ENCODE measurements at regions not wholly inside any gene's neighbourhood (a gene's known extent, or its start where the extent isn't known, plus 50 kb on each side); places are given as distances from the start of the nearest gene placed in this dataset.
"Not testable (repeated sequence)": the region's sequence is repeated elsewhere in the genome, so short reads cannot be mapped to it uniquely, and the experiment has no call there.

DNA sequence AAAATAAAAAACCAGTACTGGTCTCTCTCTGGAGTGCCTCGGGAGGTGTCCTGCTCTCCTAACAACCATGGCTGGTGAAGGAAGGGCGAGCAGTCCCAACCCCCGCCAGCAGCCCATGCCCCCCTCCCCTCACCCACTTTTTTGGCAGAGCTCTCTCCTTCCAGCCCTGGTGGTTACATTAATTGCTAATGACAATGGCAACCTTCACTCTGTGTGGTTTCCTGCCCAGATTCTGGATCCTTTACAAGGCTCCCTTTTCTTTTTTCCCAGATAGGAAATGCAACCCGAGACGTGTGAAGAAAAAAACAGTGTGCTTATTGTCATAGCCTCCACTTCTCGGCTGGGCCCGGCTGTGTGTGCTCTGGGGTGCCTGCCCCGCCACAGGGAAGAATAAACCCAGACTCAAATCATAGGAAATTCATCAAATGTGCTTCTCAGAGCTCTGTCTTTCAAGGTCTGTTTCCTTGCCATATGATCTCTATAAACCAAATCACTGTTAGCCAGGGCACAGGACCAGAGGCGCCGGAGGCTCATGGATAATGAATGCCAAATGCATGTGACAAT is 513.0 kb downstream of the SOX6 start:
- in situ Hi-C loops (cut with MboI; ENCODE audit: low pct_ligation_motif_present in 1 of 4, low pct_unique_long_range_greater_than_20kb in 1 of 4, low sequenced_read_pairs in 3 of 4) = loop anchor here in 2 of 4 donors (25.0 kb wide), 1 partner anchor 769 kb away; no protein-coding TSS in a partner anchor
- Histone ChIP-seq H3K36me3 (no peaks in the 10 kb centered on the region), H3K4me1 (peaks cover 4 to 18% (median 8%) of the 10 kb centered on the region in 4 donors), H3K27me3 (no peaks in the 10 kb centered on the region), H3K27ac (no peak overlapping the region), H3K4me3 (no peak overlapping the region), H3K9me3 (no peaks in the 10 kb centered on the region)
- intact Hi-C loops (cut with DNase I; ENCODE audit: low total_unique reads) = no loop called here
- TF ChIP-seq EP300 (IDR thresholded peaks at IDR 0.05; ENCODE audit: low read depth) (no peak), POLR2AphosphoS5 (IDR thresholded peaks at IDR 0.05) (no peak), POLR2A (IDR thresholded peaks at IDR 0.05) (no peak)
- TF ChIP-seq, protein P1, sequence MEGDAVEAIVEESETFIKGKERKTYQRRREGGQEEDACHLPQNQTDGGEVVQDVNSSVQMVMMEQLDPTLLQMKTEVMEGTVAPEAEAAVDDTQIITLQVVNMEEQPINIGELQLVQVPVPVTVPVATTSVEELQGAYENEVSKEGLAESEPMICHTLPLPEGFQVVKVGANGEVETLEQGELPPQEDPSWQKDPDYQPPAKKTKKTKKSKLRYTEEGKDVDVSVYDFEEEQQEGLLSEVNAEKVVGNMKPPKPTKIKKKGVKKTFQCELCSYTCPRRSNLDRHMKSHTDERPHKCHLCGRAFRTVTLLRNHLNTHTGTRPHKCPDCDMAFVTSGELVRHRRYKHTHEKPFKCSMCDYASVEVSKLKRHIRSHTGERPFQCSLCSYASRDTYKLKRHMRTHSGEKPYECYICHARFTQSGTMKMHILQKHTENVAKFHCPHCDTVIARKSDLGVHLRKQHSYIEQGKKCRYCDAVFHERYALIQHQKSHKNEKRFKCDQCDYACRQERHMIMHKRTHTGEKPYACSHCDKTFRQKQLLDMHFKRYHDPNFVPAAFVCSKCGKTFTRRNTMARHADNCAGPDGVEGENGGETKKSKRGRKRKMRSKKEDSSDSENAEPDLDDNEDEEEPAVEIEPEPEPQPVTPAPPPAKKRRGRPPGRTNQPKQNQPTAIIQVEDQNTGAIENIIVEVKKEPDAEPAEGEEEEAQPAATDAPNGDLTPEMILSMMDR (IDR thresholded peaks at IDR 0.05) = no peak
- DNase-seq = no peak
- WGBS, 2 donors (ENCODE audit: low coverage in 1 of 2) = 60 to 67% methylated on average over 1 to 10 of the region's 10 CpGs

DNA sequence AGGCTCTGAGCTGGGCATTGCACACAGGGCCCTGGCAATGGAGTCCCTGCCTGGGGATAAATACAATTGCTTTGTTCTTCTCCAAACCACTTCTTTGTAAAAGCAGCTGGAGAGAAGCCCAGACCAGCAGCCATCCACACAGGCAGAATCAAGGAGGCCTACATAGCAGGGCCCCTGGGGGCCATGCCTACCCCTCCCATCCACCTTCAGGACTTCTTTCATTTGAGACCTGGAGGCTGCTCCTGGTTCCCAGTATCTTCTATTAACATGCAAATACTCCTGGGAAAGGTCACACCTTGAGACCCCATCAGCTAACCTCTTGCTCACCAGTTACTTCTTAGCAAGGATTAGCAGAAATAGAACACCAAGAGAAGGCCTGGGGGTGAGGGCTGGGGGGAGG is 511.1 kb downstream of the SOX6 start:
- DNase-seq = no peak
- TF ChIP-seq POLR2AphosphoS5 (IDR thresholded peaks at IDR 0.05) (no peak), EP300 (IDR thresholded peaks at IDR 0.05; ENCODE audit: low read depth) (no peak), POLR2A (IDR thresholded peaks at IDR 0.05) (no peak)
- TF ChIP-seq, protein P1 (IDR thresholded peaks at IDR 0.05) = no peak
- no peak overlapping the region for H3K4me3 ChIP-seq
- no peaks in the 10 kb centered on the region for H3K27me3 ChIP-seq
- in situ Hi-C loops (cut with MboI; ENCODE audit: low pct_ligation_motif_present in 1 of 4, low pct_unique_long_range_greater_than_20kb in 1 of 4, low sequenced_read_pairs in 3 of 4) = loop anchor here in 2 of 4 donors (25.0 kb wide), 1 partner anchor 767 kb away; no protein-coding TSS in a partner anchor
- H3K36me3 ChIP-seq = no peaks in the 10 kb centered on the region
- peaks cover 5 to 17% (median 8%) of the 10 kb centered on the region in 4 donors for H3K4me1 ChIP-seq
- intact Hi-C loops (cut with DNase I; ENCODE audit: low total_unique reads) = no loop called here
- H3K27ac ChIP-seq = no peak overlapping the region
- H3K9me3 ChIP-seq = no peaks in the 10 kb centered on the region

DNA sequence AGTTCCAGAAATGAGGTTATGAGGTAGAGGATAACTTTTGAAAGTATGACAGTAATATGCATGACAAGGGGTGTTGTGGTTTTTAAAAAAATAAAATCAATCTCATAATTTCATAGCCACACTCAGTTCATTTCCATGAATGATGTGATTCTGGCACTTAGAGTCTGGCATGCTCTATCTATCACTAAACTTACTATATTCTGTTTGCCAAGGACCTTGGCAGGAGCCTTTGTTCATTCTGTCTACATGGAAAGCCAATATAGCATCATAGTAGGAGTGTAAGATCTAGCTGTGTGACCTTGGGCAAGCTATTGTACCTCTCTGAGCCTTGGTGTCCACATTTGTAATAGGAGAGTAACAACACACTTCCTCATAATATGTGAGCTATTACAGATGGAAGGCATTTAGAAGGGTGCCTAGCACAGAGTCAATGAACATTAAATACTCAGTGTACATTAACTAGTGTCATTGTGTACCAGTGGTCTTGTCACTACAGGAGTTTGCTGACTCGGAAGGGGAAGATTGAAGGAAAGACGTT is 507.6 kb downstream of the SOX6 start:
- 33 to 38% methylated on average over 2 of the region's 2 CpGs for WGBS, 2 donors (ENCODE audit: low coverage in 1 of 2)
- Histone ChIP-seq H3K27ac (peak overlapping the region in 2 of 4 donors; percentile 18 to 28), H3K36me3 (no peaks in the 10 kb centered on the region), H3K4me3 (no peak overlapping the region), H3K9me3 (no peaks in the 10 kb centered on the region), H3K4me1 (peaks cover 0 to 19% (median 2%) of the 10 kb centered on the region in 4 donors), H3K27me3 (no peaks in the 10 kb centered on the region)
- TF ChIP-seq, protein P1 (IDR thresholded peaks at IDR 0.05) = no peak
- TF ChIP-seq EP300 (IDR thresholded peaks at IDR 0.05; ENCODE audit: low read depth) = no peak
- TF ChIP-seq POLR2A (IDR thresholded peaks at IDR 0.05) = no peak
- no peak for TF ChIP-seq POLR2AphosphoS5 (IDR thresholded peaks at IDR 0.05)
- in situ Hi-C loops (cut with MboI; ENCODE audit: low pct_ligation_motif_present in 1 of 4, low pct_unique_long_range_greater_than_20kb in 1 of 4, low sequenced_read_pairs in 3 of 4) = loop anchor here in 2 of 4 donors (25.0 kb wide), 1 partner anchor 764 kb away; no protein-coding TSS in a partner anchor
- DNase-seq = no peak
- intact Hi-C loops (cut with DNase I; ENCODE audit: low total_unique reads) = no loop called here

DNA sequence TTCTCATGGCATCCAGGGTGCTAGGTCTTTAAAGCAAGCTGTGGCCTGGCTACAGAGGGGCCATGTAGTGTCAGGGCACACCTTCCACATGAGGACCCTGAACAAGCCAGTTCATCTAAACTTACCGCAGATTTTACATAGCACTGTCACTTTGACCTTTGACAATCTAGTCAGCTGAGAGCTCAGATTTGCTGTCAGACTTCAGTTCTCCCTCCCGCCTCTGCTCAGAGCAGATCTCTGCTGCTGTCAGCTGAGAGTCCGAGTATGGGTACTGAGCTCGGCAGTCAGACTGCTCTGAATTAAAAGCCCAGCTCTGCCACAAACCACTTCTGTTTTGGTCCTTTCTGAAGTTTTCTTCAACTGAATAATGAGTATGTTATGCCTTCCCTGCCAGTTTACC is 507.1 kb downstream of the SOX6 start:
- Histone ChIP-seq H3K4me1 (peaks cover 0 to 19% (median 2%) of the 10 kb centered on the region in 4 donors), H3K36me3 (no peaks in the 10 kb centered on the region), H3K4me3 (no peak overlapping the region), H3K27me3 (no peaks in the 10 kb centered on the region), H3K9me3 (no peaks in the 10 kb centered on the region), H3K27ac (peak overlapping the region in 2 of 4 donors; percentile 18 to 28)
- intact Hi-C loops (cut with DNase I; ENCODE audit: low total_unique reads) (no loop called here), in situ Hi-C loops (cut with MboI; ENCODE audit: low pct_ligation_motif_present in 1 of 4, low pct_unique_long_range_greater_than_20kb in 1 of 4, low sequenced_read_pairs in 3 of 4) (loop anchor here in 2 of 4 donors (25.0 kb wide), 1 partner anchor 763 kb away; no protein-coding TSS in a partner anchor)
- TF ChIP-seq, protein P1 (IDR thresholded peaks at IDR 0.05) = no peak
- no peak for TF ChIP-seq EP300 (IDR thresholded peaks at IDR 0.05; ENCODE audit: low read depth)
- TF ChIP-seq POLR2A (IDR thresholded peaks at IDR 0.05) = no peak
- no peak for TF ChIP-seq POLR2AphosphoS5 (IDR thresholded peaks at IDR 0.05)
- no peak for DNase-seq
- WGBS, 2 donors (ENCODE audit: low coverage in 1 of 2) = 27 to 43% methylated on average over 3 to 4 of the region's 4 CpGs

DNA sequence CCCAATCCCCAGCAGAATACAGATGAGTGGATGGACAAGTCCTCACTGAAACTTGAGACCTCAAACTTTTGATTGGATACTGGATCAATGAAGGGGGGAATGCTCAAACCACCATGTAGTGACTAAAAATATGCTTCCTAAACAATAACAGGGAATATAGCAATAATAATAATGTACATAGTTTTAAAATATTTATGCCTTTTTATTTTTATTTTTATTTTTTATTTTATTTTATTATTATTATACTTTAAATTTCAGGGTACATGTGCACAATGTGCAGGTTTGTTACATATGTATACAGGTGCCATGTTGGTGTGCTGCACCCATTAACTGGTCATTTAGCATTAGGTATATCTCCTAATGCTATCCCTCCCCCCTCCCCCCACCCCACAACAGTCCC is 506.0 kb downstream of the SOX6 start:
- H3K36me3 ChIP-seq; H3K4me3 ChIP-seq; H3K27ac ChIP-seq; H3K9me3 ChIP-seq; intact Hi-C loops (cut with DNase I; ENCODE audit: low total_unique reads); H3K27me3 ChIP-seq; DNase-seq: not testable (repeated sequence)
- peaks cover 0 to 19% (median 2%) of the 10 kb centered on the region in 4 donors for H3K4me1 ChIP-seq
- in situ Hi-C loops (cut with MboI; ENCODE audit: low pct_ligation_motif_present in 1 of 4, low pct_unique_long_range_greater_than_20kb in 1 of 4, low sequenced_read_pairs in 3 of 4) = loop anchor here in 1 of 4 donors (25.0 kb wide), 1 partner anchor 762 kb away; no protein-coding TSS in a partner anchor
